SKM-1 treated with dmso at 0.1 percent for 144 hours (cell line): ENCODE measurements at regions not wholly inside any gene's neighbourhood (a gene's known extent, or its start where the extent isn't known, plus 50 kb on each side); places are given as distances from the start of the nearest gene placed in this dataset.
"Not testable (repeated sequence)": the region's sequence is repeated elsewhere in the genome, so short reads cannot be mapped to it uniquely, and the experiment has no call there.

Source experiments
- DNase-seq: peaks from one replicate; lab custom pipeline; 2025; ENCODE audit not compliant: unreplicated experiment; lab: John Stamatoyannopoulos, UW

GRCh38 chrX:139200793-139201192 is 329.7 kb upstream of the F9 start:
- DNase-seq, result no peak

GRCh38 chrX:139200346-139200745 is 330.2 kb upstream of the F9 start:
- no peak for DNase-seq

- no peak for DNase-seq
These were observed 330.6 kb upstream of the F9 start for GRCh38 chrX:139199933-139200332.

GRCh38 chrX:139198936-139199335 is 331.6 kb upstream of the F9 start:
- no peak for DNase-seq

- DNase-seq, result no peak
These were observed 333.6 kb upstream of the F9 start for GRCh38 chrX:139196890-139197289.

GRCh38 chrX:139194571-139195280 is 335.8 kb upstream of the F9 start:
- DNase-seq, result no peak

- DNase-seq, result no peak
These were observed 338.1 kb upstream of the F9 start for GRCh38 chrX:139192386-139192961.

GRCh38 chrX:139191746-139192385 is 338.7 kb upstream of the F9 start:
- no peak for DNase-seq

GRCh38 chrX:139191286-139191685 is 339.3 kb upstream of the F9 start:
- no peak for DNase-seq

GRCh38 chrX:139187738-139188137 is 342.8 kb upstream of the F9 start:
- DNase-seq, result no peak

GRCh38 chrX:139186991-139187390 is 343.5 kb upstream of the F9 start:
- no peak for DNase-seq

- no peak for DNase-seq
These were observed 350.9 kb upstream of the F9 start for GRCh38 chrX:139179592-139179991.

- DNase-seq, result no peak
These were observed 351.6 kb upstream of the F9 start for GRCh38 chrX:139178980-139179379.

GRCh38 chrX:139172731-139173130 is 357.8 kb upstream of the F9 start:
- no peak for DNase-seq

GRCh38 chrX:139170526-139171173 is 359.9 kb upstream of the F9 start:
- DNase-seq, result no peak

GRCh38 chrX:139167282-139167681 is 363.3 kb upstream of the F9 start:
- no peak for DNase-seq

GRCh38 chrX:139158256-139158655 is 372.3 kb upstream of the F9 start:
- no peak for DNase-seq

- DNase-seq, result no peak
These were observed 374.2 kb upstream of the F9 start for GRCh38 chrX:139156356-139156755.

GRCh38 chrX:139146625-139147024 is 383.9 kb upstream of the F9 start:
- DNase-seq, result not testable (repeated sequence)

- DNase-seq, result no peak
These were observed 389.2 kb upstream of the F9 start for GRCh38 chrX:139141370-139141769.

GRCh38 chrX:139134316-139134715 is 396.2 kb upstream of the F9 start:
- no peak for DNase-seq

- DNase-seq, result no peak
These were observed 404.0 kb upstream of the F9 start for GRCh38 chrX:139126493-139126892.
